Superior temporal gyrus (tissue), 1 donor: ENCODE measurements at regions not wholly inside any gene's neighbourhood (a gene's known extent, or its start where the extent isn't known, plus 50 kb on each side); places are given as distances from the start of the nearest gene placed in this dataset.

ENCODE experiments used
- DNase-seq: peaks from one replicate; pipeline ENCODE4 v3.0.0-alpha.2; 2016; ENCODE audit errors: extremely low spot score

DNA sequence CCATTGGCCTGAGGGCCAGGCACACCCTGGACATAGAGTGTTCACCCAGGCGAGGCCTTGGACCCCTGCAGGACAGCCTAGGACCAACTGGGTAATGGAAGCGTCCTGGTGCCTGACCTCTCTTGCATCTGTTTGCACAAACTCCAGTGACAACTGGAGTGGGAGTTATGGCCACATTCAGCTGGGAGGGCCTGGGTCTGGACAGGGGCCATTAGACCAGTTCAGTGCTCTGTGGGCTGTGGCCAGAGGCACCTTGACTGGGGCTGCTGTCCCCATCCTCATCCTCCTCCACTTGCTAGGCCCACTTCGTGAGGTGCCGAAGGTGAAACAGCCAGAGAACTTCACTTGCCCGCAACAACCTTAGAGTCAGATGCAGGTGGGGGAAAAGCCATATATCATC is 372.7 kb upstream of the IRX1 start:
- no peak for DNase-seq

DNA sequence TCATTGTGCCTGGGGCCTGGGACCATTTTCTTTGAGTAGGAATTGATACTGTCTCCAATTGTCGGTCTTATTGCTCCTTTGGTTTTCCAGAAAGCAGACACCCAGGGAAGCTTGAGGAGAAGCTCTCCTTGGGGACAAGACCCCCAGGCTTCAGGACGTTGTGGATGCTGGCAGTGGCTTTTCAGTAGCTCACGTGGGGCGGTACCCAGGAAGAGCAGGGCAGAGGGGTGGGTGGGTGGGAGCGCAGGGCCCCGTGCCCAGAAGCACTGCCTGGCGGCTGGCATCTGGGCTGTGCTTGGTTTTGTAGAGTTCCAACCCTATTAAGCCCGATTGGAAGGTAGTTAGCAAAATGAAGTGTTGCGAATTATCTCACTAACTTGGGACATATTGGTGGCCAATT is 374.2 kb upstream of the IRX1 start:
- no peak for DNase-seq

DNA sequence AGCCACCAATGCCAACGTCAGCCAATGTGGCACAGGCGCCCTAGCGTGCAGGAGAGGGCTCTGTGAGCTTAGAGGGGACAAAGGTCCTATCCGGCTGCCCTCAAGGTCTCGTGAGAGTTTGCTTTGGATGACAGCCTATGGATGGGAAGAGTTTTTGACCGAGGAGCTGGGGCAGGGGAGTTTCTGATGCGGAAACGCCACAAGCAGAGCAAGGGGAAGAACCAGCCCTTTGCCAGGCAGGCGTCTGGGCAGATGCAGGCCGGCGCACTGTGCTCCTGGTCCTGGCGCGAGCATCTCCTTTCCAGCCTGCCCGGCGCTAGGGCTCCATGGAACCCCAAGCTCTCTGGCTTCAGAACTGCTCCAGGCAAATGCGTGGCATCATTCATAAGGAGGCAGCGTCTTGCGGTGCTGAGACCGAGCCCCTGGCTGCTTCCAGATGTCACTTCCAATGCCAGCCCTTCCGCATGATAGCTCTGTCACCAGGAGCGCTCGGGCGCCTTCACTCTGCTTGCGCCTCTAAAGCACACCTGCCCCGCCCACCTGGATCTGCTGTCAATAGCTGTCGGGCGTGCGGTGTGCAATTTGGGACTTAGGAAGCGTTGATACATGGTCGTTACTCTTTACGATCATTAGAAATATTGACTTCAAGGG is 374.9 kb upstream of the IRX1 start:
- no peak for DNase-seq

DNA sequence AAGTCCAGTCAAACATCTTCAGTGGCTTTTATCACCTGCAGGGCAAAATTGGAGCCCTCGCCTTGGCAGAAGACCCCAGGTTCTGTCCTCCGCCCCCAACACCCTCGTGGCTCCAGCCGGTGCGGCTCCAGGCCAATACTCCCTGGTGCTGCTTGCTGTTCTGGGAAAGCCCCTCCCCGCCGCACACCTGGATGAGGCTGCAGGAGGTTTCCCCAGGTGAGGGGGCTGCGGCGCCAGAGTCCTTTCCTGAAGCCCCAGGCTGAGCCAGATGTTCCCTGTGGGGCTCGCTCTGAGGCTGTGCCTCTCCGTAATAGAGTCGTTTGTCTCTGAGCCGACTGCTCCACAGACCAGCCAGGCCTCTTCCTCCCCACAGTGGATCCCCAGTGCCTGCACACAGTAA is 375.4 kb upstream of the IRX1 start:
- DNase-seq = no peak

DNA sequence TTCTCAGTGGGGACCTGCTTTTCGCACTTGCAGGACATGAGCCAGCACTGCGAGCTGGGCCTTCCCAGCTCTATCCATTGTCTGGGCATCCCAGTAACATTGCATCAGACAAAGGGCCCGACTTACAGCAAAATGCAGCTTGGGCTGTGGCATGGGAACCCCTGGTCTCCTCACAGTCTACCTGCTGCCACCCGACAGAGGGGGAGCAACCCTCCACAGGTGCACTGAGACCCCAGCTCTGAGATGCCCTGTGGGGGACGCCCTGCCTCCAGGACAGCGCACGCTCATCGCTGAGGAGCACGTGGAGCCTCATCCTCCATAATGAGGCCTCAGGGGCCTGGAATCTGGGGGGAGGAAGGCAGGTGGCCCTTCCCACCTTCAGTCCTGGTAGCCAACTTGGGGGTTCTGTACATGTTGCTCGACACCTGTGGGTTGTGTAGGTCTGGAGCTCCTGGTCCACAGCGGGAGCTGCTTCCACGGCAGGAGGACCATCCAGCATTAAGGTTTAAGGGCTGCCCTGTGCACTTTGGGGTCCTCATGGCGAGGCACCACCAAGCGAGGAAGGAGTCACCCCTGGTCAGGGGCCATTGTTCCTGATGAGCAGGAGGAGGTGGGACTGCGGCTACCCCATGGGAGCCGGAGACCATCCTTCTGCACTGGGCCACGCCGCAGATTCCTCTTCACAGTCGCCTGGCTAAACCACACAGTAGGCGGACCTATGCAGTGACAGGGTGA is 376.5 kb upstream of the IRX1 start:
- DNase-seq = no peak

DNA sequence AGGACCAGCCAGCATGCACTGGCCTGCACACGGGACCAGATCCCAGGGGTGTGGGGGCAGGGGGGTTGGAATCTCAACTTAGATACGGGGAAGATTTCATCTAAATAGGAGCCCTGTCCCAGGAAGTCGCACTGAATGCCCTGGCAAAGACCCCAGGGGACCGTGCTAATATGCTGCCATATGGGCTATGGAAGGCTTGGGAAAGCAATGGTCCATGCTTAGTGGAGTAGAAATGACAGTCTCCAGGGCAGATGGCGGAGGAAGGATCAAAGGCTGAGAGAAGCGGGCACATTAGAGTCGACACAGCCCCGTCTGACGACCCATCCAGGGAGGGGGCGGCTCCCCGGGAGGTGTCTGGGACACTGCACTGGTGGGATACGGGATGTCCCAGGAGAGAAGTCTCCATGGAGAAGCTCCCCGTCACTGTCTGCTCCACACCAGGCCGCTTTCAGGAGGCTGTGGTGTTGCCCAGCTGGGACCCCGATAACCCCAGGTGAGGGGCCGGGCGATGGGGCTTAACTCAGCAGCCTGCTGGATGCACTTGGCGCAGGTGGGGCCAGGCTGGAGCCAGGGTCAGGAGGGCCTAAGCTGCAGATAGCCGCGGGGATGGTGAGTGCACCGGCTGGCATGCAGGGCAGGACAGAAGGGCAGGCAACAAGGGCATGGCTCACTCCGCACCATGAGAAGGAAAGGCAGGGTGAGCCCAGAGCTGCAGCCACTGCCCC is 377.7 kb upstream of the IRX1 start:
- no peak for DNase-seq

DNA sequence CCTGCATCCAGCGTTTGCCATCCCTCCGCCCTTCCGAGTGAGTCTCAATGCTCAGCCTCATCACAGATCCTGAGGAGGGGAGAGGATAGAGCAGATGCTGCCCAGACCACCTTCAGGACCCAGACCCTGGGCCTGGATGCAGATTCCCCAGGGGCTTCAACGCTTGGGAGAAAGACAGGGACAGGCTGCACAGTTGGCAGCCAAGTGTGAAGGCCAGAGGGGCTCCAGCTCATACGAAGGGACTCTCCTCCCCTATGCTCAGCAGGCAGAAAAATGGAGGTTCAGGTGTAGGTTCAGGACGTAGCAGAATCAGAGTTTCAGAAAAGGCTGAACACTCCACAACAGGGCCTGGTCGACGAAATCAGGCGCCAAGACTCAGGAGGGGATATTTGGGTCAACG is 378.5 kb upstream of the IRX1 start:
- no peak for DNase-seq

DNA sequence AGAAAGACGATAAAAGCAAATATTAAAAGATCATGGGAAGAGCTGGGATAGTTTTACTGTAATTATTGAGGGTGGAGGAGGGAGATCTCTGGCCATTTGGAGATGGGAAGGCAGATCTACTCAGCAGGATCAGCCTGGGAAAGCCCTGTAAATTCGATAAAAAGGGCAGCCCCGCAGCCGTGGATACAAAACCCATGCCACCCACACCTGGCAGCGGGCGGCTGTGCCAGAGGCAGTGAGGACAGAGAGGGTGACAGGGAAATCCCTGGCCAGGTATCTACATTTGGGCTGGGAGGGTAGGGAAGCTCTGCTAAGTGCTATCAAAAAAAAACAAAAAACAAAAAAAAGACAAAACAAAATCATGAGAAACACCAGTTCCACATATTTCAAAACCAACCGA is 379.2 kb upstream of the IRX1 start:
- no peak for DNase-seq

DNA sequence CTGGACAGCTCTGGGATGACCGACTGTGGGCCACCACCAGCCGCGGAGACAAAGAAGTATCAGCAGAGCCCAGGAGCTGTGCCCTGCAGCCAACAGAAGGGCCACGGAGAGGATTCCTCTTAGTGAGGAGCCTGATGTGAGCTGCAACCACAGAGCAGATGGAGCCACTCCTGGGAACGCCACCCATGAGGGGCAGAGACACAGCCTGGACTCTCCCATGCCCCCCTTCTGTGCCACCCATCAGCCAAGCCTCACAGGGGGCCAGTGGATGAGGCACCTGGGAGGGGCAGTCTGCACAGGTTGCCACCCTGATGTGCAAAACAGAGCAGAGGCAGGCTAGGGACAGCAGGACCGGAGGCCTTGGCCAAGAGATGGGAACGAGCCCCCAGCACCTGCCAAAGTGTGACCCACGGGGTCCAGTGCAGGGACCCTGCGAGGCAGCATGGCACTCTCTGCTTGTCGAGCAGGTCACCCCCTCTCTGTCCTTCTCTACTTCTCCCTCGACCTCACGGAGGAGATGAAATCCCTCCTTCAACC is 380.7 kb upstream of the IRX1 start:
- DNase-seq = no peak

DNA sequence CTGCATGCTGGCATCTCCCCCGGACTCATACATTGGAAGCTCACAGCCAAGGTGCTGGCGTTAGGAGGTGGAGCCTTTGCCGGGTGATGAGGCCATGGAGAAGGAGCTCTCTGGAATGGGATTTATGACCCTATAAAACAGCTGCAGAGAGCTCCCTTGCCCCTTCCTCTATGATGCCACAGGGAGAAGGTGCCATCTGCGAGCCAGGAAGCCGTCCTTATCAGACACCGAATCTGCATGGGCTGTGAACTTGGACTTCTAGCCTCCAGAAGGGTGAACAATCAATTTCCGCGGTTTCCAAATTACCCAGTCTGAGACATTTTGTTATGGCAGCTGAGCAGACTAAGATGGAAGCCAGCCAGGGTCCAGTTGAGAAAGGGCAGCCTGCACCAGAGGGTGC is 381.2 kb upstream of the IRX1 start:
- DNase-seq = no peak

DNA sequence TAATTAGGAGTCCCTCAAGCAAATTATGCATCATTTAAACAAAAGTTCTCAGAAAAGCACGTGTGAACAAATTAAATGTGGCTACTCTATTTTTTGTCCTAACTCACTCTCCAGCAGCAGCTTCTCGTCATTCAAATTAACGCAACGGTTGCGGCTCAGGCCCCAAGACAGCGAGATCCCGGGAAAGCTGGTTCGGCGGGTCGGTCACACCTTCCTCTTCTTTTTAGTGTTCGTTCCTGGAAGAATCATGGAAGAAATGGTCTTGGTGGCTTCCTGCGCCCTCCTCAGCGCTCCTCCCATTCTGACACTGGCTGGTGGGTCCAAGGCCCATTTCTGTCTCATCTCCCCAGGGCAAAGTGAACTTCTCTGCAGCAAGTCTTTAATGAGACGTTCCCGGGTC is 382.8 kb upstream of the IRX1 start:
- DNase-seq = no peak

DNA sequence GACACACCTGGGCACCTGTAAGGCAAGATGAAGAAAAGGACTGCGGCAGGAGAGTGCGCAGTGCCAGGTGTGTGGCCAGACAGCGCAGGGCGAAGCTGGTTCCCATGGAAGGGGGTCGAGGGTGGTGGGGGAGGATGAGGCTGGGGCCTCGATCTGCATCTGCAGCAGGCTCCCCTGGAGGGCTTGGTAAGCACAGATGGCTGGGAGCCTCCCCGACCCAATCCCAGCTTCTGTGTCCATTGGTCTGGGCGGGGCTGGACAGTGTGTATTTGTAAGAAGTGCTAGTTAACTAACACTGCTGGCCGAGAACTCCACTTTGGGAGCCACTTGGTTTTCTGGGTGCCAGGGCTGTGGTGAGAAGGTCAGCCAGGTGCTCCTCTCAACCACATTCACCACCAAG is 385.1 kb upstream of the IRX1 start:
- no peak for DNase-seq

DNA sequence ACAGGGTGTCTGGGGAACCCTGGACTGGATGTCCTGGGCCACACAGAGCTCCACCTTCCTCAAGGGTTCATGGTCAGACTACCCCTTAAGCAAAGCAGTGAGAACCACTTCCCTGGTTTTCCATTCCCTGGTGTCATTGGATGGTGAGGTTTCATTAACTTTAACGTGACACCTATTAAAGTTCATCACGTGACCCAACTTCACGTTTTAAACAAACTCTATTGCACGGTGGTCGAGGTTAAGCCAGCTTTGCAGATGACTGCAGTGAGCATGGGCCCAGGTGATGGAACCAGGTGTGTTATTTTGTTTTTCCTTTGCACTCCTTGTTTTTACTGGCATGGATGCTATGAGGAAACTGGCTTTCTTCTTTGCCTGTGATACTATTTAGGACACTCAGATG is 385.7 kb upstream of the IRX1 start:
- no peak for DNase-seq

DNA sequence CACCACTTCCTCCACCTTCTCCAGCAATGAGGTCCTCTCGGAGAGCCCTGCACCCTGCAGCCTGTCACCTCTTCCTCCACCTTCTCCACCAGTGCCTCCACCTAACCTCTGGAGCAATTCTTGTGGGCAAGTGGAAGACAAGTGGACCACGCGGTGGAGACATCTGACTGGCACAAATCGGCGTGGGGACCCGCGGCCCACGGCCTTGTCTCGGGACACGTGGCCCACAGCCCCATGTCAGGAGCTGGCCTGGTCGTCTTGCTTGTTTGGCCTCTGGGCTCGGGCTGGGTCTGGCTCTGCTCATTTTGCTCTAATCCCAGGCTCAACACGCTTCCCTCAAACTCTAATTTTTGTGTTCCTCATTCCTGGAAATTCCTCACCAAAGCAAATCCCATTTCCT is 393.1 kb upstream of the IRX1 start:
- no peak for DNase-seq

DNA sequence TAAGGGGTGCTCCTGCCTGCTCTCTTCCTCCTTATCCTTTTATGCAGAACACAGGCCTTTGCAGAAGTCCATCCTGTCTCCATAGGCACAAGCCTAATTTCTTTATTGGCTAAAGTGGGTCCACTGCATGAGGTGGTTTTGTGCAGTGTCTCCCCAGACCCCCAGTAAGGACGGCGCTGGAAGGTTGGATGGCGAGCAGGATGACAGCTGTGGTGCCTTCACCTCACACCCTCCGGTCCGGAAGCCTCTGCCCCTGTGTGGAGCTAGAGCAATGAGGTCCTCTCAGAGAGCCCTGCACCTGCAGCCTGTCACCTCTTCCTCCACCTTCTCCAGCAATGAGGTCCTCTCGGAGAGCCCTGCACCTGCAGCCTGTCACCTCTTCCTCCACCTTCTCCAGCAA is 393.7 kb upstream of the IRX1 start:
- no peak for DNase-seq

DNA sequence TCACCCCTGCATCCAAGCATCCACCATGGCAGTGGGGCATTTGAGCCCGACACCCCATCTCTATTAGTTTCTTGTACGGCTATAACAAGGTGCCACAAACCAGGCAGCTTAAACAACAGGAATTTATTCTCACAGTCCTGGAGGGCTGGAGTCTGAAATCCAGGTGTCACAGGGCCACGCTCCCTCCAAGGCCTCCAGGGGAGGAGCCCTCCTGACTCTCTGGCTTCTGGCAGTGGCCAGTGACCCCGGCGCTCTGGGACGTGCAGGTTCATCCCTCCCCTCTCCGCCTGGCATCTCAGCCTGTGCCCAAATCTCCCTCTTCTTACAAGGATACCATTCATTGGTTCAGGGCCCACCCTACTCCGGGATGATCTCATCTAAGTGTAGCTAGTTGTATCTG is 394.5 kb upstream of the IRX1 start:
- DNase-seq = no peak

DNA sequence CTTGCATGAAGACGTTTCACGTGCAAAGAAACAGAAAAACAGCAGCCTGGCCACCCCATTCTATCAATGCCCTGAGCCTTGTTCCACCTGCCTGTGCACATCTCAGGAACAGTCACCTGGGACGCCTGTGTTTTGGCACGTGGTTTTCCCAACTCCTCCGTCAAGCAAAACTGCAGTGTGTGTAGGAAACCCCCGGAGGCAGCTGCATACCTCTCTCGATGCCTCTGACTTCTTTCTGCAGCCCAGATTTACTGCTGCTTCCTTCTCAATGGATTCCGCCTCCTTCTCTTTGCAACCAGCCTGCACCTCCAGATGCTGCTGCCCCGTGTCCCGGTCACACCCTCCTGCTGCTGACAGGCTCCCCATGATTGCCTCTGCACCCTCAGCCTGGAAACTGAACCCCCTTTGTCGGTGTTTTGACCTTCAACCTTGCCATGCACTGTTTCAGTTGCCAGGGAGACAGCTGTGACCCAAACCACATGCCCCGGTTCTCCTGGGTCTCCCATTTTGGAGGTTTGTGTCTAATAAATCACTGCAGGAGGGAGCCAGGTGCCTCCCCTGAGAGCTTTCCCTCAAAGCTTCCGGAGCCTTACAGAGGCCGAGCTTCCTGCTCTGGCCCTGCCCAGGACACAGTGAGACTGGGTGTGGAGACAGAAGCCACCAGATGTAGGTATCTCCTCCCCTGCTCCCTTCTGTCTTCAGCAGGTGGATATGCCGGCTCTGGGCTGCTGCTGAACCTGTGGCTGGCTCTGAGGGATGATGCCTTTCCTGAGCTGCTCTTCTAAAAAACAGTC is 395.5 kb upstream of the IRX1 start:
- no peak for DNase-seq

DNA sequence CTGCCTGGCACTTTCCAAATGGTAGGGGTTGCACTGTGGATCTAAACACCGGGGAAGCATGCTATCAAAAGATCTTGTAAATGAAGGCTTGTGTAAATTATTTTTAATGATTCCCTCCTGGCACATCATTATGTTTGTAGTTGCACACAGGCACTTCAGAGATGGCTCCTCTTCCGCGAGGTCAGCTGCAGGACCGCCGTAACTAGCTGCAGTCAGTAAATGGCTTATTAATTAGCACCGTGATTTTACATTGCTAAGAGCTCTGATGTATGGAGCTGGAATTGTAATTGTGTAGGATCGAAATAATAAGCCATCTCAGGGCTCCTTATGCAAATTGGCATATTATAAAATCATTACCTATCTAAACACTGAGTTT is 397.6 kb upstream of the IRX1 start:
- no peak for DNase-seq

DNA sequence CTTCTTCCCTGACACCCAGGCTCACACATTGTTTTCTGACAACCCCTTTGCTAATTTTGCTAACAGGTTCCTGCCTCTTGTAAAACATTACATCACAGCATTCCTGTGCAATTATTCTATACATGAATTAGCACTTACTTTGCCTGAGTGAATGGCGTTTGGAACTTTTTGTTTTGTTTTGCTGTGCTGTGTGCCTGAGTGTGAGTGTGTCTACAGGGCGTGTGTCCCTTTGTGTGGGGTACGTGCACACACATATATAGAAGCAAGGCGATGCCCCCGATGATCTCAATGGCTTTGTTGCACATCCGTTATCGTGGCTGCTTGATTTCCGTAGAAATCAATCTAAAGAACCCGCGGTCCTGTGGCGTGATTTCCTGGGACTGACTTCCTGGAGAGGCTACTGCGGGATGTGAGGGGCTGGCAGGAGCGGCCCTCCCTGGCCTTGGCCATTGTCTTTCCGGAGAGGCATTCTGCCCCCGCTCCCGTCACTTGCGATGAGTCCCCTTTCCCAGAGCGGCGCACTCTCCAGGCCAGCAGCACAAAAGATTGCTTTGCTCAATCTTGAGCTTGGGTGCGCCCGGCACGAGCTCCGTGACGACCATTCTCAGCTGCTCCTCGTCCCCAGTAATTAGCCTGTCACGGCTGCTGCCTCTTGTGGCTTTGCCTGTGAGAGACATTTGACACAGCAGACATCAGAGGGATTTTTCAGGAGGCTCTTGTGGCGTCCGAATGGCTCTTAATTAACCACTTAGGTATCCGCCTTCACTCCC is 398.1 kb upstream of the IRX1 start:
- peak; percentile 40 for DNase-seq

DNA sequence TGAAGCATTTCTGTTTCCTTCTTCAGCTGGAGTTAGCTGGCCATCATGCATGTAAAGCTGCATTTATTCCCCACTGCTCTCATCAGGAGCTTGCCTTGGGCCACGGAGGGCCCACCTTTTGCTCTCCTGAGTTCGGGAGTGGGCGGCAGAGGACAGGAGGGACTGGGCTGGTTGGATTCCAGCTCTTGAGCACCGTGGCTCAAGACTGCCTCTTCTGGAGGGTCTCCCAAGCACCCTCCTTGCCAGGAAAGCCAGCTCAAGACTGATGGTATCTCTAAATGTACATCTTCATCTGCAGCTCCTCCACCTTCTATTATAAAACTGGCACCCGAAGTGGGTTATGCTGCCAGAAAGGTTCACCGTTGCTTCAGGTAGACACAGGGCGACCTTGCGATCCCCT is 399.6 kb upstream of the IRX1 start:
- DNase-seq = no peak

DNA sequence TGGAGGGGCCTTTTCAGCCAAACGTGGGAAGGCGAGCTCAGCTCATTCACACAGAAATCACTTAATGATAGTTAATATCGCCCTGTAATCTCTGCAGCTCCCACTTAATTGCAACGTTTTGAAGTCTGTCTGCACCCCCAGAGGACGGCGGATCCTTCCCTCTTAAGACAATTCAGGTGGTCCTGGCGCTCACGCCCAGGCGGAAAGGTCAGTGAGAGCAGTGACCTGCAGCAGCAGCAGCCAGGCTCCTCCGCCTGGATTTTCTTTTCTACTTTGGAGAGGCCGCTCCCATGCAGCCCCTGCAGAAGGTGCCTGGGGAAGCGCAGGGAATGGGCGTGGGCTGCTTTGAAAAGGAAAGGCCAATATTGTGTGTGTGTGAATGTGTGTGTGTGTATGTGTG is 400.9 kb upstream of the IRX1 start:
- no peak for DNase-seq
